Mesenchymal stem cell (in vitro differentiated cells and primary cell): ENCODE measurements at regions not wholly inside any gene's neighbourhood (a gene's known extent, or its start where the extent isn't known, plus 50 kb on each side); places are given as distances from the start of the nearest gene placed in this dataset.
A peak's percentile ranks its signal among the peaks of the same experiment; 100 is the strongest.

ENCODE experiments used
- DNase-seq: peaks from one replicate; pipeline ENCODE4 v3.0.0-alpha.2; 2013
- H2AFZ ChIP-seq: one replicate; pipeline ENCODE4 v1.6.1; 2013; ENCODE audit warnings: low read depth, mild to moderate bottlenecking, control low read depth, inconsistent platforms, low read length, moderate library complexity
- H2AK5ac ChIP-seq: 2 replicates; pipeline ENCODE4 v1.6.1; 2013; ENCODE audit warnings: low read length, moderate library complexity, mild to moderate bottlenecking, inconsistent platforms; ENCODE audit not compliant: severe bottlenecking
- H2BK120ac ChIP-seq: one replicate; pipeline ENCODE4 v1.6.1; 2013; ENCODE audit warnings: low read depth, mild to moderate bottlenecking, inconsistent platforms, low read length, moderate library complexity
- H2BK12ac ChIP-seq, 2 experiments: one replicate each; pipeline ENCODE4 v1.6.1; 2013; ENCODE audit warnings: inconsistent platforms in 2 of 2, low read length in 2 of 2, mild to moderate bottlenecking in 2 of 2, moderate library complexity in 2 of 2, control low read depth in 1 of 2
- H2BK15ac ChIP-seq: one replicate; pipeline ENCODE4 v1.6.1; 2013; ENCODE audit warnings: mild to moderate bottlenecking, low read depth, inconsistent platforms; ENCODE audit not compliant: poor library complexity, severe bottlenecking
- H2BK5ac ChIP-seq: 2 replicates; pipeline ENCODE4 v1.6.1; 2013; ENCODE audit warnings: low read depth, mild to moderate bottlenecking, low read length, control low read depth, inconsistent platforms; ENCODE audit not compliant: poor library complexity, severe bottlenecking
- H3K14ac ChIP-seq, 2 experiments: one replicate each; pipeline ENCODE4 v1.6.1; 2013; ENCODE audit warnings: inconsistent platforms in 2 of 2, low read length in 2 of 2, control low read depth in 1 of 2, mild to moderate bottlenecking in 1 of 2, moderate library complexity in 1 of 2
- H3K18ac ChIP-seq, 2 experiments: one replicate each; pipeline ENCODE4 v1.6.1; 2013; ENCODE audit warnings: inconsistent platforms in 2 of 2, low read length in 2 of 2, control low read depth in 1 of 2, low read depth in 1 of 2, mild to moderate bottlenecking in 1 of 2
- H3K23ac ChIP-seq, 2 experiments: one replicate each; pipeline ENCODE4 v1.6.1; 2013; ENCODE audit warnings: inconsistent platforms in 2 of 2, low read length in 2 of 2, mild to moderate bottlenecking in 2 of 2, moderate library complexity in 2 of 2, control low read depth in 1 of 2
- H3K27ac ChIP-seq: 2 replicates; pipeline ENCODE4 v1.5.1; 2013; ENCODE audit warnings: mild to moderate bottlenecking, moderate library complexity, low read length, control low read depth, inconsistent platforms; ENCODE audit not compliant: poor library complexity, severe bottlenecking
- H3K27me3 ChIP-seq, 2 experiments: 2 replicates each; pipeline versions ENCODE4 v1.6.1 to v1.7.0; 2013; ENCODE audit warnings: low read length in 2 of 2, mild to moderate bottlenecking in 2 of 2, moderate library complexity in 2 of 2, control low read depth in 1 of 2, inconsistent platforms in 1 of 2; ENCODE audit not compliant: control insufficient read depth in 1 of 2, insufficient read depth in 1 of 2
- H3K36me3 ChIP-seq, 2 experiments: 2 replicates each; pipeline versions ENCODE4 v1.6.1 to v1.7.0; 2013; ENCODE audit warnings: low read length in 2 of 2, control low read depth in 1 of 2, inconsistent platforms in 1 of 2, low read depth in 1 of 2, mild to moderate bottlenecking in 1 of 2; ENCODE audit not compliant: insufficient read depth in 2 of 2, control insufficient read depth in 1 of 2
- H3K4ac ChIP-seq, 2 experiments: one replicate each; pipeline ENCODE4 v1.6.1; 2013; ENCODE audit warnings: inconsistent platforms in 2 of 2, low read length in 2 of 2, mild to moderate bottlenecking in 2 of 2, moderate library complexity in 2 of 2, control low read depth in 1 of 2, low read depth in 1 of 2
- H3K4me1 ChIP-seq: 2 replicates; pipeline ENCODE4 v1.6.1; 2013; ENCODE audit warnings: low read depth, low read length, control low read depth; ENCODE audit not compliant: control insufficient read depth, insufficient read depth
- H3K4me2 ChIP-seq: 2 replicates; pipeline ENCODE4 v1.6.1; 2013; ENCODE audit warnings: low read length, mild to moderate bottlenecking, inconsistent platforms; ENCODE audit not compliant: poor library complexity, severe bottlenecking
- H3K4me3 ChIP-seq, 2 experiments: 2 replicates each; pipeline versions ENCODE4 v1.5.1 to v1.7.0; 2013; ENCODE audit warnings: low read length in 2 of 2, mild to moderate bottlenecking in 2 of 2, control low read depth in 1 of 2, low read depth in 1 of 2; ENCODE audit not compliant: insufficient read depth in 1 of 2
- H3K79me1 ChIP-seq: replicated peaks from 2 replicates; pipeline ENCODE4 v1.6.1; 2013; ENCODE audit warnings: mild to moderate bottlenecking, control low read depth, low read length, inconsistent platforms; ENCODE audit not compliant: poor library complexity, severe bottlenecking
- H3K9ac ChIP-seq: 2 replicates; pipeline ENCODE4 v1.7.0; 2013; ENCODE audit warnings: mild to moderate bottlenecking, low read length, moderate library complexity
- H3K9me3 ChIP-seq: 2 replicates; pipeline ENCODE4 v1.7.0; 2013; ENCODE audit warnings: mild to moderate bottlenecking, low read length; ENCODE audit not compliant: control insufficient read depth
- H4K8ac ChIP-seq: one replicate; pipeline ENCODE4 v1.6.1; 2013; ENCODE audit warnings: inconsistent platforms, mild to moderate bottlenecking, low read length, moderate library complexity
- H4K91ac ChIP-seq: one replicate; pipeline ENCODE4 v1.6.1; 2013; ENCODE audit warnings: mild to moderate bottlenecking, low read length, inconsistent platforms
- WGBS: methylation state at CpG from one replicate; pipeline ENCODE4 v1.1.7; 2013; ENCODE audit warnings: mixed read lengths; 5-methylcytosine and 5-hydroxymethylcytosine counted together

GRCh38 chr20:61126369-61127195 is 125.5 kb upstream of the CDH4 start:
- H3K14ac ChIP-seq, result no peak overlapping the region
- no peaks in the 10 kb centered on the region for H3K36me3 ChIP-seq
- H3K4me1 ChIP-seq, result peaks cover 7% of the 10 kb centered on the region
- H3K4ac ChIP-seq, result no peak overlapping the region
- H2AFZ ChIP-seq, result no peak overlapping the region
- H2AK5ac ChIP-seq, result peak overlapping the region; percentile 16
- no peak overlapping the region for H4K8ac ChIP-seq
- H3K4me3 ChIP-seq, result no peak overlapping the region
- H3K9me3 ChIP-seq, result no peaks in the 10 kb centered on the region
- no peak overlapping the region for H3K18ac ChIP-seq
- no peak overlapping the region for H3K27ac ChIP-seq
- H4K91ac ChIP-seq, result no peak overlapping the region
- H2BK15ac ChIP-seq, result no peak overlapping the region
- peak overlapping the region in 1 of 2 experiments; percentile 24 for H2BK12ac ChIP-seq
- no peaks in the 10 kb centered on the region for H3K79me1 ChIP-seq
- peaks cover 9% of the 10 kb centered on the region in 2 experiments for H3K27me3 ChIP-seq
- H3K23ac ChIP-seq, result no peak overlapping the region
- no peak overlapping the region for H3K4me2 ChIP-seq
- no peak overlapping the region for H2BK5ac ChIP-seq
- H2BK120ac ChIP-seq, result no peak overlapping the region
- H3K9ac ChIP-seq, result no peak overlapping the region
- WGBS, result 94% methylated on average over 20 of the region's 21 CpGs
- DNase-seq, result no peak

DNA sequence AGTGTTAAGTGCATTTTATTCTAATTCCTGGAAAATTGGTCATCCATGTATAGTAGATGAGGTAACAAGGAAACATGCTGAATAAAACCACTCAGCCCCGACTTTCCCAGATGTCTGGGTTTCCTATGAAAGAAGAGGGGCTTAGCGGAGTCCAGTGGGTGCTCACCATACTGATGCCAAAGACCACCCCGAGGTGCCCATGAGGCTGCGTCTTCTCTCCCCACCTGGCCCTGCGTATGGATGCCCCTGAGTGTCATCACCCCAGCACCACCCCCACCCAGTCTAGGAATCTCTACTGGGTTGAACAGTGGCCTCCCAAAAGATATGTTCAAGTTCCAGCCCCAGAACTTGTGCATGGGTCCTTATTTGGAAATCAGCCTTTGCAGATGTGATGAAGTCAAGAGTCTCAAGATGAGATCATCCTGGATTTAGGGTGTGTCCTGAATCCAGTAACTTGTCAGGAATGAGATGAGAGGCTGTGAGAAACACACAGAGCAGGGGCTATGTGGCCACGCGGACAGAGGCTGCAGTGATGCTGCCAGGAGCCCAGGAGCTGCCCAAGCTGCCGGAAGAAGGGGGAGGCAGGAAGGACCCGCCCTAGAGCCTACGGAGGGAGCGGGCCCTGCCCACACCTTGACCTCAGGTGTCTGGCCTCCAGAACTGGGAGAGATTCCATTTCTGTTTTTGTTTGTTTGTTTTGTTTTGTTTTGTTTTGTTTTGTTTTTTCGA is 124.6 kb upstream of the CDH4 start:
- H2BK5ac ChIP-seq, result no peak overlapping the region
- no peak overlapping the region for H2AFZ ChIP-seq
- WGBS, result 46% methylated on average over 12 of the region's 12 CpGs
- no peak overlapping the region for H2BK120ac ChIP-seq
- H4K91ac ChIP-seq, result no peak overlapping the region
- no peak overlapping the region for H3K27ac ChIP-seq
- H3K23ac ChIP-seq, result no peak overlapping the region
- H2BK15ac ChIP-seq, result no peak overlapping the region
- H3K4me3 ChIP-seq, result no peak overlapping the region
- H2BK12ac ChIP-seq, result peak overlapping the region in 1 of 2 experiments; percentile 3
- H3K9me3 ChIP-seq, result no peaks in the 10 kb centered on the region
- no peaks in the 10 kb centered on the region for H3K79me1 ChIP-seq
- no peak overlapping the region for H3K14ac ChIP-seq
- H3K4me2 ChIP-seq, result no peak overlapping the region
- no peak overlapping the region for H3K9ac ChIP-seq
- no peaks in the 10 kb centered on the region for H3K36me3 ChIP-seq
- H3K27me3 ChIP-seq, result peaks cover 9% of the 10 kb centered on the region in 2 experiments
- peaks cover 7% of the 10 kb centered on the region for H3K4me1 ChIP-seq
- H3K4ac ChIP-seq, result no peak overlapping the region
- no peak overlapping the region for H3K18ac ChIP-seq
- DNase-seq, result peak; percentile 70
- peak overlapping the region; percentile 57 for H4K8ac ChIP-seq
- peak overlapping the region; percentile 37 for H2AK5ac ChIP-seq

GRCh38 chr20:61128701-61129269 is 123.3 kb upstream of the CDH4 start:
- Histone ChIP-seq H3K18ac (no peak overlapping the region), H3K14ac (peak overlapping the region in 1 of 2 experiments; percentile 26), H3K27me3 (peaks cover 17 to 18% of the 10 kb centered on the region in 2 experiments), H4K8ac (no peak overlapping the region), H2AFZ (no peak overlapping the region), H3K9ac (no peak overlapping the region), H2AK5ac (no peak overlapping the region), H3K27ac (no peak overlapping the region), H3K4me2 (no peak overlapping the region), H4K91ac (no peak overlapping the region), H2BK12ac (peak overlapping the region in 1 of 2 experiments; percentile 60), H3K4me3 (no peak overlapping the region), H3K23ac (no peak overlapping the region), H3K36me3 (no peaks in the 10 kb centered on the region), H2BK120ac (no peak overlapping the region), H3K4ac (no peak overlapping the region), H3K4me1 (peaks cover 7% of the 10 kb centered on the region), H2BK15ac (no peak overlapping the region), H2BK5ac (peak overlapping the region; percentile 5), H3K79me1 (no peaks in the 10 kb centered on the region), H3K9me3 (no peaks in the 10 kb centered on the region)
- 92% methylated on average over 13 of the region's 14 CpGs for WGBS
- no peak for DNase-seq

- H4K91ac ChIP-seq, result no peak overlapping the region
- H2BK120ac ChIP-seq, result no peak overlapping the region
- no peak overlapping the region for H2BK5ac ChIP-seq
- H3K9ac ChIP-seq, result no peak overlapping the region
- H3K36me3 ChIP-seq, result no peaks in the 10 kb centered on the region
- no peak overlapping the region for H3K4me2 ChIP-seq
- H3K23ac ChIP-seq, result no peak overlapping the region
- peaks cover 19 to 22% of the 10 kb centered on the region in 2 experiments for H3K27me3 ChIP-seq
- H3K4me1 ChIP-seq, result peaks cover 7% of the 10 kb centered on the region
- no peak overlapping the region for H2AK5ac ChIP-seq
- H3K27ac ChIP-seq, result no peak overlapping the region
- H3K79me1 ChIP-seq, result no peaks in the 10 kb centered on the region
- H3K14ac ChIP-seq, result no peak overlapping the region
- H4K8ac ChIP-seq, result no peak overlapping the region
- no peaks in the 10 kb centered on the region for H3K9me3 ChIP-seq
- WGBS, result 80% methylated on average over 12 of the region's 12 CpGs
- no peak overlapping the region for H2AFZ ChIP-seq
- no peak for DNase-seq
- H2BK12ac ChIP-seq, result no peak overlapping the region
- H2BK15ac ChIP-seq, result no peak overlapping the region
- H3K4me3 ChIP-seq, result no peak overlapping the region
- H3K4ac ChIP-seq, result no peak overlapping the region
- no peak overlapping the region for H3K18ac ChIP-seq
These were observed 122.8 kb upstream of the CDH4 start for GRCh38 chr20:61129311-61129710.
